ENCODE measurements at regions not wholly inside any gene's neighbourhood (a gene's known extent, or its start where the extent isn't known, plus 50 kb on each side); places are given as distances from the start of the nearest gene placed in this dataset.
"Not testable (repeated sequence)": the region's sequence is repeated elsewhere in the genome, so short reads cannot be mapped to it uniquely, and the experiment has no call there.

DNA sequence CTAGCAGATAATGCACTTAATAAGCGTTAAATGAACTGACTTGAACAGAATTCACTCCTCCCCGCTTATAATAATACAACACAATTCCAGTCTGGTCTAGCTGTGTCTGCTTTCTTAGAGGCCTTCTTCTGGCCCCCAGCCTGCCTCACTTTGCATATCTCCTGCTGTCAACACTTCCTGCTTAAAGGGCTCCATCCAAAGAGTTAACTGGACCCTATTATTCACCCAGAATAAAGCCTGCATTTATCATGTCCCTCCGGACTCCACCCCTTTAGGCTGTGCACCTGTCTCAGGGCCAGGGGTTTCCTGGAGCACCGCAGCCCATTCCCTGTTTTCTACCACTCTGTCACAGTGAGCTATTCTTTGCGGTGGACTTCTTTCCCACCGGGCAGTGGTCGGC, 115.4 kb upstream of the FOXN2 start:
- no peaks in the 10 kb centered on the region for H3K36me3 ChIP-seq
- no peak overlapping the region for H3K27ac ChIP-seq
- no peaks in the 10 kb centered on the region for H3K9me3 ChIP-seq
- H3K4me3 ChIP-seq, result no peak overlapping the region
- no peaks in the 10 kb centered on the region for H3K27me3 ChIP-seq
- intact Hi-C loops (cut with DNase I; ENCODE audit: low total_unique reads), result no loop called here
- peaks cover 0 to 15% (median 3%) of the 10 kb centered on the region in 4 donors for H3K4me1 ChIP-seq
- WGBS, 5 donors, result 86 to 93% (median 88%) methylated on average over 7 of the region's 7 CpGs
- TF ChIP-seq EP300 (IDR thresholded peaks at IDR 0.05), result no peak
- TF ChIP-seq POLR2A (IDR thresholded peaks at IDR 0.05), result no peak
- TF ChIP-seq, protein P1, sequence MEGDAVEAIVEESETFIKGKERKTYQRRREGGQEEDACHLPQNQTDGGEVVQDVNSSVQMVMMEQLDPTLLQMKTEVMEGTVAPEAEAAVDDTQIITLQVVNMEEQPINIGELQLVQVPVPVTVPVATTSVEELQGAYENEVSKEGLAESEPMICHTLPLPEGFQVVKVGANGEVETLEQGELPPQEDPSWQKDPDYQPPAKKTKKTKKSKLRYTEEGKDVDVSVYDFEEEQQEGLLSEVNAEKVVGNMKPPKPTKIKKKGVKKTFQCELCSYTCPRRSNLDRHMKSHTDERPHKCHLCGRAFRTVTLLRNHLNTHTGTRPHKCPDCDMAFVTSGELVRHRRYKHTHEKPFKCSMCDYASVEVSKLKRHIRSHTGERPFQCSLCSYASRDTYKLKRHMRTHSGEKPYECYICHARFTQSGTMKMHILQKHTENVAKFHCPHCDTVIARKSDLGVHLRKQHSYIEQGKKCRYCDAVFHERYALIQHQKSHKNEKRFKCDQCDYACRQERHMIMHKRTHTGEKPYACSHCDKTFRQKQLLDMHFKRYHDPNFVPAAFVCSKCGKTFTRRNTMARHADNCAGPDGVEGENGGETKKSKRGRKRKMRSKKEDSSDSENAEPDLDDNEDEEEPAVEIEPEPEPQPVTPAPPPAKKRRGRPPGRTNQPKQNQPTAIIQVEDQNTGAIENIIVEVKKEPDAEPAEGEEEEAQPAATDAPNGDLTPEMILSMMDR (IDR thresholded peaks at IDR 0.05), result no peak
- DNase-seq, result no peak

DNA sequence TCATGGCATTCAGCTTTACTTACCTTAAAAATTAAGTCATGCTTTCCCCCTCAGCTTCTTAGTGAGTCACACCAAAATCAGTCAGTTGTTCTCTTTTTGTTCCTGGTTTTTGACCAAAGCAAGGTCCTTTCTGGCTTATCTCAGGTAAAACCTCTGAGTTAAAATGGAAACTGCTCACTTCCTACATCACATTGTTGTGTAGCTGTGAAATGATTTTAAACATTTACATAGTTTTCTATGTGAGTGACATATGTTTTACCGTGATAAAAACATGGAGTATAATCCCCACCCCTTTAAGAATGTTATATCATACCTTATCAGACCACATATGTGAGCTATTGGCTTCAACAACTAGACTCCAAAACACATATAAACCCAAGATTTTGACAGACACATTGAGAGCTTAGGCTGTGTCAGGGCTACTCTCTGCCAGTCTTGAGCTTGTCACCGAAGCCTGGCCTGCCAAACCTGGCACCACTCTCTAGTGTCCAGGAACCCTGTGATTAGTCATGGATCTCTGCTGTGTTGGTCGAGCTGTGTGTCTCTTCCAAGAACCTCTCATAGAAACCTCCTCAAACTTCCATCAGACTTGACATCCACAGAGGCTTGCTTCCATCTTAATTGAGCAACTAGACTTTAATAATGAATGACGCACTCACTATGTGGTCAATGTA, 113.7 kb upstream of the FOXN2 start:
- intact Hi-C loops (cut with DNase I; ENCODE audit: low total_unique reads), result no loop called here
- Histone ChIP-seq H3K4me3 (no peak overlapping the region), H3K27ac (no peak overlapping the region), H3K4me1 (peaks cover 0 to 15% (median 3%) of the 10 kb centered on the region in 4 donors), H3K36me3 (no peaks in the 10 kb centered on the region), H3K27me3 (no peaks in the 10 kb centered on the region), H3K9me3 (no peaks in the 10 kb centered on the region)
- TF ChIP-seq, protein P1 (IDR thresholded peaks at IDR 0.05), result no peak
- TF ChIP-seq POLR2AphosphoS5 (IDR thresholded peaks at IDR 0.05), result no peak
- no peak for TF ChIP-seq EP300 (IDR thresholded peaks at IDR 0.05)
- TF ChIP-seq POLR2A (IDR thresholded peaks at IDR 0.05), result no peak
- WGBS, 5 donors, result 79 to 88% (median 82%) methylated on average over 4 of the region's 4 CpGs
- DNase-seq, result no peak

DNA sequence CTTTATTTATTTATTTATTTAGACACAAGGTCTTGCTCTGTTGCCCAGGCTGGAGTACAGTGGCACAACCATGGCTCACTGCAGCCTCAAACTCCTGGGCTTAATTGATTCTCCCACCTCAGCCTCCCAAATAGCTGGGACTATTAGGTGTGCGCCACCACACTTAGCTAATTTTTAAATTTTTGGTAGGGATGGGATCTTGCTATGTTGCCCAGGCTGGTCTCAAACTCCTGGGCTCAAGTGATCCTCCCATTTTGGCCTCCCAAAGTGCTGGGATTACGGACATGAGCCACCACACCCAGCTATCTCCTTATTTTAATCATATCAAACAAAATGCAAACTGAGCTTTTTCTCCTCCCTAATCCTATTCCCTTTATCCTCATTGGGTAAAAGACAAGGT, 113.0 kb upstream of the FOXN2 start:
- H3K27ac ChIP-seq; H3K9me3 ChIP-seq; H3K36me3 ChIP-seq; H3K27me3 ChIP-seq; H3K4me3 ChIP-seq; intact Hi-C loops (cut with DNase I; ENCODE audit: low total_unique reads); DNase-seq: not testable (repeated sequence)
- H3K4me1 ChIP-seq, result peaks cover 0 to 10% (median under 1%) of the 10 kb centered on the region in 4 donors
- 81 to 97% (median 90%) methylated on average over 2 of the region's 2 CpGs for WGBS, 5 donors

DNA sequence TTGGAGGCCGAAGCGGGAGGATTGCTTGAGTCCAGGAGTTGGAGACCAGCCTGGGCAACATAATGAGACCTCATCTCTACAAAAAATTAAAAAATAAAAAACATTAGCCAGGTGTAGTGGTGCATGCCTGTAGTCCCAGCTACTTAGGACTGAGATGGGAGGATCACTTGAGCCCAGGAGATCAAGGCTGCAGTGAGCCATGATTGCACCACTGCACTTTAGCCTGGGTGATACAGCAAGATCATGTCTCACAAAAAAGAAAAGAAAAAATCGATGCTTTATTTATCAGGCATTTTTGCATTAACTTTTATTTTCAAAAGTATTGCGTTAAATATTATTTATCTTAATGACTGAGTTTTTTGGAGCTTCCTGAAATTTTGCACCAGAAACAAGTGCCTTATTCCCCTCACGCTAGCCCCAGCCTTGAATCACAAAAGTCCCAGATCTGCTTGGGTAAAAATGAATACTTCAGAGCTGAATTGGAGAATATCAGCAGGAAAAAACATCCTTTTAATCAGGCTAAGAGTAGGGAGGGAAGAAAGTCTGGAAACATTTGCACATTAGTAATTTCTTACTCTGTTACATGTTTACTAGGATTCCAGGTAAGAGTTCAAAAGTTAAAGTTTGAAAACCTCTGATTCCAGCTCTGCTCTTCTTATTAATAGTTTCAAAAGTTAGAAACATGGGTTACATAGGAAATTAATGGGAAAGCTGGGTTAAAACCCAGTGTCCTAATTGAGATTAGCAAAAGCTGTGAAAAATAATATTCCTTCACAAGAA, 111.4 kb upstream of the FOXN2 start:
- no peak overlapping the region for H3K4me3 ChIP-seq
- no peaks in the 10 kb centered on the region for H3K9me3 ChIP-seq
- no peaks in the 10 kb centered on the region for H3K27me3 ChIP-seq
- WGBS, 5 donors, result 91 to 97% (median 95%) methylated on average over 5 of the region's 5 CpGs
- no peak for DNase-seq
- no peaks in the 10 kb centered on the region for H3K36me3 ChIP-seq
- TF ChIP-seq EP300 (IDR thresholded peaks at IDR 0.05), result no peak
- TF ChIP-seq POLR2A (IDR thresholded peaks at IDR 0.05), result no peak
- no peak for TF ChIP-seq POLR2AphosphoS5 (IDR thresholded peaks at IDR 0.05)
- TF ChIP-seq, protein P1 (IDR thresholded peaks at IDR 0.05), result no peak
- intact Hi-C loops (cut with DNase I; ENCODE audit: low total_unique reads), result no loop called here
- no peak overlapping the region for H3K27ac ChIP-seq
- no peaks in the 10 kb centered on the region for H3K4me1 ChIP-seq

DNA sequence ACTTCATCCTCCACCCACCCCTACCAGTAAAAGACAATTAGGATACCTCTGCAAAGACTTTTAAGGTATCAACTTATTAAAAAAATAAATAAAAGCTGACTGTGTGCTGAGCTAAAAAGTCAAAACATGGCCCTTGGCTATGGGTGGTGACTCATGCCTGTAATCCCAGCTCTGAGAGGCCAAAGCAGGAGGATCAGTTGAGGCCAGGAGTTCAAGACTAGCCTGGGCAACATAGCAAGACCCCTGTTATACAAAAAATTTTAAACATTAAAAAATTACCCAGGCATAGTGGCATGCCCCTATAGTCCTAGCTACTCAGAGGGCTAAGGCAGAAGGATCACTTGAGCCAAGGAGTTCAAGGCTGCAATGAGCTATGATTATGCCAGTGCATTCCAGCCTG, 110.8 kb upstream of the FOXN2 start:
- intact Hi-C loops (cut with DNase I; ENCODE audit: low total_unique reads), result no loop called here
- no peak for DNase-seq
- Histone ChIP-seq H3K27ac (no peak overlapping the region), H3K36me3 (no peaks in the 10 kb centered on the region), H3K27me3 (no peaks in the 10 kb centered on the region), H3K4me3 (no peak overlapping the region), H3K4me1 (peaks cover 0 to 5% (median 0%) of the 10 kb centered on the region in 4 donors), H3K9me3 (no peaks in the 10 kb centered on the region)
- TF ChIP-seq, protein P1 (IDR thresholded peaks at IDR 0.05), result no peak
- TF ChIP-seq POLR2AphosphoS5 (IDR thresholded peaks at IDR 0.05) (no peak), EP300 (IDR thresholded peaks at IDR 0.05) (no peak), POLR2A (IDR thresholded peaks at IDR 0.05) (no peak)

All from stomach (tissue), 8 donors.